ENCODE measurements at regions not wholly inside any gene's neighbourhood (a gene's known extent, or its start where the extent isn't known, plus 50 kb on each side); places are given as distances from the start of the nearest gene placed in this dataset.
"Not testable (repeated sequence)": the region's sequence is repeated elsewhere in the genome, so short reads cannot be mapped to it uniquely, and the experiment has no call there.

DNA sequence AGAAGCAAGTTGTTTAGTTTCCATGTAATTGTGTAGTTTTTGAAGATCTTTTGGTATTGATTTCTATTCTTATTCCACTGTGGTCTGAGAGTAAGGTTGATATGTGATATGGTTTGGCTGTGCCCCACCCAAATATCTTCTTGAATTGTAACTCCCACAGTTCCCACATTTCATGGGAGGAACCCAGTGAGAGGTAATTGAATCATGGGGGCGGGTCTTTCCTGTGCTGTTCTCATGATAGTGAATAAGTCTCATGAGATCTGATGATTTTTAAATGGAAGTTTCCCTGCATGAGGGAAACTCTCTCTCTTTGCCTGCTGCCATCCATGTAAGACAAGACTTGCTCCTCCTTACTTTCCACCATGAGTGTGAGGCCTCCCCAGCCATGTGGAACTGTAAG lies 255.3 kb downstream of the S1PR1 start:
- TF ChIP-seq EZH2 (IDR thresholded peaks at IDR 0.05; ENCODE audit: borderline replicate concordance): not testable (repeated sequence)
- TF ChIP-seq, protein P1, sequence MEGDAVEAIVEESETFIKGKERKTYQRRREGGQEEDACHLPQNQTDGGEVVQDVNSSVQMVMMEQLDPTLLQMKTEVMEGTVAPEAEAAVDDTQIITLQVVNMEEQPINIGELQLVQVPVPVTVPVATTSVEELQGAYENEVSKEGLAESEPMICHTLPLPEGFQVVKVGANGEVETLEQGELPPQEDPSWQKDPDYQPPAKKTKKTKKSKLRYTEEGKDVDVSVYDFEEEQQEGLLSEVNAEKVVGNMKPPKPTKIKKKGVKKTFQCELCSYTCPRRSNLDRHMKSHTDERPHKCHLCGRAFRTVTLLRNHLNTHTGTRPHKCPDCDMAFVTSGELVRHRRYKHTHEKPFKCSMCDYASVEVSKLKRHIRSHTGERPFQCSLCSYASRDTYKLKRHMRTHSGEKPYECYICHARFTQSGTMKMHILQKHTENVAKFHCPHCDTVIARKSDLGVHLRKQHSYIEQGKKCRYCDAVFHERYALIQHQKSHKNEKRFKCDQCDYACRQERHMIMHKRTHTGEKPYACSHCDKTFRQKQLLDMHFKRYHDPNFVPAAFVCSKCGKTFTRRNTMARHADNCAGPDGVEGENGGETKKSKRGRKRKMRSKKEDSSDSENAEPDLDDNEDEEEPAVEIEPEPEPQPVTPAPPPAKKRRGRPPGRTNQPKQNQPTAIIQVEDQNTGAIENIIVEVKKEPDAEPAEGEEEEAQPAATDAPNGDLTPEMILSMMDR (IDR thresholded peaks at IDR 0.05; ENCODE audit: poor library complexity): not testable (repeated sequence)
